ENCODE measurements at regions not wholly inside any gene's neighbourhood (a gene's known extent, or its start where the extent isn't known, plus 50 kb on each side); places are given as distances from the start of the nearest gene placed in this dataset.
"Not testable (repeated sequence)": the region's sequence is repeated elsewhere in the genome, so short reads cannot be mapped to it uniquely, and the experiment has no call there.

- not testable (repeated sequence) for DNase-seq
Observed at GRCh38 chr1:245061808-245062207, 93.0 kb upstream of the KIF26B start.

- no peak for DNase-seq
Observed at GRCh38 chr1:245060684-245061374, 94.0 kb upstream of the KIF26B start.

- DNase-seq = no peak
Observed at GRCh38 chr1:245059806-245060424, 94.9 kb upstream of the KIF26B start.

GRCh38 chr1:245058882-245059281 is 95.9 kb upstream of the KIF26B start:
- DNase-seq = no peak

GRCh38 chr1:245058436-245058835 is 96.3 kb upstream of the KIF26B start:
- DNase-seq = no peak

- DNase-seq = no peak
Observed at GRCh38 chr1:245056913-245057312, 97.9 kb upstream of the KIF26B start.

GRCh38 chr1:245056296-245056695 is 98.5 kb upstream of the KIF26B start:
- not testable (repeated sequence) for DNase-seq

GRCh38 chr1:245055752-245056151 is 99.0 kb upstream of the KIF26B start:
- no peak for DNase-seq

GRCh38 chr1:245054507-245055270 is 100.1 kb upstream of the KIF26B start:
- DNase-seq = no peak

- DNase-seq = no peak
Observed at GRCh38 chr1:245054105-245054504, 100.7 kb upstream of the KIF26B start.

GRCh38 chr1:245052258-245052657 is 102.5 kb upstream of the KIF26B start:
- no peak for DNase-seq

- no peak for DNase-seq
Observed at GRCh38 chr1:245051349-245052221, 103.2 kb upstream of the KIF26B start.

- DNase-seq = peak; percentile 41
Observed at GRCh38 chr1:245046769-245047168, 108.0 kb upstream of the KIF26B start.

GRCh38 chr1:245046315-245046714 is 108.5 kb upstream of the KIF26B start:
- no peak for DNase-seq

- no peak for DNase-seq
Observed at GRCh38 chr1:245045087-245045881, 109.5 kb upstream of the KIF26B start.

GRCh38 chr1:245043611-245043940 is 111.2 kb upstream of the KIF26B start:
- no peak for DNase-seq

- no peak for DNase-seq
Observed at GRCh38 chr1:245041058-245041698, 113.6 kb upstream of the KIF26B start.

- DNase-seq = no peak
Observed at GRCh38 chr1:245039196-245039595, 115.6 kb upstream of the KIF26B start.

- DNase-seq = no peak
Observed at GRCh38 chr1:245036102-245036501, 118.7 kb upstream of the KIF26B start.

- DNase-seq = no peak
Observed at GRCh38 chr1:245031041-245031440, 123.7 kb upstream of the KIF26B start.

GRCh38 chr1:245026247-245026646 is 128.5 kb upstream of the KIF26B start:
- DNase-seq = no peak

- no peak for DNase-seq
Observed at GRCh38 chr1:245025525-245025924, 129.3 kb upstream of the KIF26B start.
